ENCODE measurements at regions not wholly inside any gene's neighbourhood (a gene's known extent, or its start where the extent isn't known, plus 50 kb on each side); places are given as distances from the start of the nearest gene placed in this dataset.
"Not testable (repeated sequence)": the region's sequence is repeated elsewhere in the genome, so short reads cannot be mapped to it uniquely, and the experiment has no call there.

GRCh38 chr16:29129458-29130038 is 144.7 kb downstream of the LAT start:
- peak; percentile 53 for DNase-seq (ENCODE audit: low read depth)

DNA sequence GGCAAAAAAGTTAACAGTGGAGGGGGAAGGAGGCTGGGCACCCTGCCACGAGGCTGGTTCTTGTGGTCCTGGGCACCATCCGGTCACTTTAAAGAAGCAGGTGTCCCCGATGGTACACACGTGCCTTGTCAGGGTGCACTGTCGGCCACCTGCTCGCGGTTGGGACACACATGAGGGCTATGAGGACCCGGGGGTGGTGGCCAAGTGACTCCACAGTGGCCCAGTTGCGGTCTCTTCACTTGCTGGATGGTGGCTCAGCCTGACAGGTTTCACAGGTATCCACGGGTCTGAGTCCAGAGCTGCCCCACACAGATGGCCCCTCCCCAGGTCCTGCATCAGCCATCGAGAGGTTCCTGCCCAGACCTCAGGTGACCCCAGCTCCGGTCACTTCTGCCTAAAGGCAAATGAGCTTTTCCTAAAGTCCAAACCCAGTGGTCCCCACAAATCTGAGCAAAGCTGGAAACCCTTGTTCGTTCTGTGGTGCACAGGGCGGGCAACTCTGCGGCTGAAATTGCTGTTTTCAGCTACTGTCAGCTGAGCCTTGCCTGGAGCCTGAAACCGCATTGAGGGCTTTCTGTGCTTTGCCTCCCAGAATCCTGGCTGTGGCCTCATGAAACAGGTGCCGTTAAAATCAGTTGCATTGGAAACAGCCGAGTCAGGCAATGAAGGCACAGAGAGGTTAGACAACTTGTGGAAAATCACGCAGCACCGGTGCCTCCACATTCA is 144.0 kb downstream of the LAT start:
- not testable (repeated sequence) for DNase-seq (ENCODE audit: low read depth)

DNA sequence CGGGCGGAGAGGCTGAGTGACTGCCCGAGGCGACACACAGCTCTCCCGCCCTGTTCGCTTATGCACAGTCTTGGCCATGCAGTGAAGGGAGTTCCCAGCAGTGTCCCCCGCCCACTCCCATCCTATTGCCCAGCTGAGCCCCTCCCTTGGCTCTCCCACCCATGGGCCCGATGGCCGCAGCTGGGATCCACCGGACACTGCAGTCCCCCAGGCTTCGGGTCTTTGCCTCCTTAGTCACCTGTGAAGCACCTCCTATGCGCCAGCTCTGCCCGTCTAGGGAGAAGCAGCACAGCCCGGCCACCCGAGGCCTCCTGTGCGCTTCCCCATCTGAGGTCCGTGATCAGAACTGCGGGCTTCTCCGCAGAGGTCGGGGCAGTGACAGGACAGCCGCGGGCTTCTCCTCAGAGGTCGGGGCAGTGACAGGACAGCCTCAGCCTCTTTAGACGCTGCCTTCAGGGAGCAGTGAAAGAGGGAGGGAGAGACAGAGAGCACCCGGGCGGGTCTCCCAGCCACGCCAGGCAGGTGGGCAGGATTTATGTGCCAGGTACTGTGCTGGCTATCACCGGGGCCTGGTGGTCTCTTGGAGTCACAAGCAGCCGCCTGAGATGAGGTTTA is 143.1 kb downstream of the LAT start:
- DNase-seq (ENCODE audit: low read depth): not testable (repeated sequence)

GRCh38 chr16:29126616-29127015 is 141.8 kb downstream of the LAT start:
- DNase-seq (ENCODE audit: low read depth): no peak

- DNase-seq (ENCODE audit: low read depth): no peak
Measured at GRCh38 chr16:29126057-29126494, 141.2 kb downstream of the LAT start.

GRCh38 chr16:29124828-29125227 is 140.0 kb downstream of the LAT start:
- no peak for DNase-seq (ENCODE audit: low read depth)

DNA sequence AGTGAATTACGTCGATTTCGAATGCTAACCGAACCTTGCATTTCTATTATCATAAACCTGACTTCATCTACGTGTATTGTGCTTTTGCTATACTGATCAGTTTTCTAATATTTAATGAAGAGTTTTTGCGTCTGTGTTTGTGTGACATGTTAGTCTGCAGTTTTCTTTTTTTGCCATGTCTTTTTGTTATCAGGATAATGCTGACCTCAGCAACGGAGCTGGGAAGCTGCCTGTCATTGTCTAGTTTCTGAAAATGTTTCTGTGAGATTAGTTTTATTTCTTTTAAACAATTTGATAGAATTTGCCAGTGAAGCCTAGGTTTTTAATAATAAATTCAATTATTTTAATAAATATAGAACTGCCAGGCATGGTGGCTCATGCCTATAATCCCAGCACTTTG is 139.3 kb downstream of the LAT start:
- not testable (repeated sequence) for DNase-seq (ENCODE audit: low read depth)

GRCh38 chr16:29120680-29121079 is 135.8 kb downstream of the LAT start:
- DNase-seq (ENCODE audit: low read depth): not testable (repeated sequence)

- peak; percentile 78 for DNase-seq (ENCODE audit: low read depth)
Measured at GRCh38 chr16:29118301-29118957, 133.6 kb downstream of the LAT start.

GRCh38 chr16:29117631-29118030 is 132.8 kb downstream of the LAT start:
- no peak for DNase-seq (ENCODE audit: low read depth)

DNA sequence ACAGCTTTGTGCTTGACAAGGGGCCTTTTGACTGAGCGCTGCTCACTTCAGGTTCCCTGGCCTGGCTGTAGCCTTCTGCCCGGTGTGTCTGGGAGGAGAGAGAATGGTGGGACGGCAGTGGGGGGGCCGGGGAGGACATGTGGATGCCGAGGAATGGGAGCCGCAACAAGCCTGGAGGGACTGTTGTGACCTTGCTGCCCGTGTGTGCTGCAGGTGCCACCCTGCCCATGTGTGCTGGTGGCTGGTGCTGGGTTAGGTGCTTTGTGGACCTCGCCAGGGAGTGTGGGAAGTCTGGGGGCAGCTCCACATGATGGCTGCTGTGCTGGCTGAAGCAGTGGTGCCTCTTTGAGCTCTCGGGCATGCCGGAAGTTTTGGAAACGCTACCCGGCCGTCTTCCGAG is 132.1 kb downstream of the LAT start:
- no peak for DNase-seq (ENCODE audit: low read depth)

DNA sequence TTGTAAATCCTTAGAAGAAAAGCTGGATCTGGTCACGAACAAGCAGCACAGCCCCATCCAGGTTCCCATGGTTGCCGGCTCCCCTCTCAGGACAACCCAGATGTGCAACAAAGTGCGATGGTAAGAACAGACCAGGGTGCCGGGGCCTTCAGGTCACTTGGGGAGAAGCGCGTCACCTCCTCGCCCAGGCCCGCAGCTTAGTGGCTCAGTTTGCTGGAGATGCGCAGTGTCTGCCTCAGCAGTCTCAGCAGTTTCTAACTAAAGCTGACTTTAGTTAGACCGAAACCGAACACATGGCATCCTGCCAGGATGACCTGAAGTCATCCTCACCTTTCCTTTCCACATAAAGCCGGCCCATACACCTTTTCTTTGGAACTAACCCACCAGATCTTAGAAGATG is 131.4 kb downstream of the LAT start:
- not testable (repeated sequence) for DNase-seq (ENCODE audit: low read depth)

DNA sequence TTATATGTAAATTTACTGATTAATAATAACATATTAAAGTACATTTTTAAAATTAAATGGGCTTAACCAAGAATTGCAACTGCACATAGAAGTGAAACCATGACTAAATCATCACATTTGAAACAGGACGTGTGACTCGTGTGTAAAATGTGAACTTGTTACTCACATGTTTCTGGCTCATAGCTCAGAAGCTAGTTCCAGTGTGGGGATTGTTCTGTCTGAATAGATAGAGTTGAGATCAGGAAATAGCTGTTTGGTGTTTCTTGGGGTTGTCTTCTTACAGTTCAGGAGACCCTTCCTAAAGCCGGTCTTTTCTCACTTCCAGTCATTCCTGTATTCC is 130.9 kb downstream of the LAT start:
- DNase-seq (ENCODE audit: low read depth): not testable (repeated sequence)

GRCh38 chr16:29114989-29115801 is 130.3 kb downstream of the LAT start:
- peak; percentile 73 for DNase-seq (ENCODE audit: low read depth)

DNA sequence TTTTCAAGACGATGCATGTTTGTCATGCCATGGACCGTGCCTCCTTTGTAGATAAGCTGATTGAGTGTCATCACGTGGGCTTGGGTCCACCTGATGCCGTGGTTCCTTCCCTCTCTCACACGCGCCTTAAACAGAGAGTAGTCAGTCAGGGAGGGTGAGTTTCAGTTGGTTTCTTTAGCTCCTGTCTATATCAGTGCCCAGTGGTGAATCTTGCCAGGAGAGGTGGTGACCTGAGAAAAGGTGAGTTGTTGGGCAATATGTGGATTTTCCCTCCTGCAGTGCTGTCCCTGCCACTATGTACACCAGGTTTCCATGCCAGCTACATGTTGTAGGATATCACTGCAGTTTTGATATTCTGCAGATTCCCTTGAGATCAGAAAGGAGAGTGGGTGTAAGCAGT is 129.7 kb downstream of the LAT start:
- DNase-seq (ENCODE audit: low read depth): no peak

- not testable (repeated sequence) for DNase-seq (ENCODE audit: low read depth)
Measured at GRCh38 chr16:29113446-29113845, 128.6 kb downstream of the LAT start.

DNA sequence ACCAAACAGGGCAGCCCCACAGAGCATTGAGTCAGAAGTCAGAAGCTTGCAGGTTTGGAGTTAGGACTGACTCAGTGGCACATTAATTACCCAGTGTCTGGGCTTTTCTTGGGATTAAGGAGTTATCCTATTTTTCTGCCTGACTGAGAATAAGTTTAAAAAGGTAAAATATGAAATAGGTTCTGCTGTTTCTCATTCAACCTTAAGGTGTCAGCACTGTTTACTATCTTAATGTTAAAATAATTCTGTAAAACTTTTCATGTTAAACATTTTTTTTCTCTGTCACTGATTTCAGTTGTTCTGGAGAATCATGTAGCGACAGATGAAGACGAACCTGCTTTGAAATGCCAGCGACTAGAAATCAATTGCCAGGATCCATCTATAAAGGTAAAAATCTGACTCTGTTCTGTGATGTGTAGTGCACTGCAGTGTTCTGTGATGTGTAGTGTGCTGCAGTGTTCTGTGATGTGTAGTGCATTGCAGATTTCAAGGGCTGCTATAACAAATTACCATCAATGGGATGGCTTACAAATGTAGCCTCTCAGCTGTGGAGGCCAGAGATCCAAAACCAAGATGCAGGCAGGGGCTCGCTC is 128.0 kb downstream of the LAT start:
- no peak for DNase-seq (ENCODE audit: low read depth)

DNA sequence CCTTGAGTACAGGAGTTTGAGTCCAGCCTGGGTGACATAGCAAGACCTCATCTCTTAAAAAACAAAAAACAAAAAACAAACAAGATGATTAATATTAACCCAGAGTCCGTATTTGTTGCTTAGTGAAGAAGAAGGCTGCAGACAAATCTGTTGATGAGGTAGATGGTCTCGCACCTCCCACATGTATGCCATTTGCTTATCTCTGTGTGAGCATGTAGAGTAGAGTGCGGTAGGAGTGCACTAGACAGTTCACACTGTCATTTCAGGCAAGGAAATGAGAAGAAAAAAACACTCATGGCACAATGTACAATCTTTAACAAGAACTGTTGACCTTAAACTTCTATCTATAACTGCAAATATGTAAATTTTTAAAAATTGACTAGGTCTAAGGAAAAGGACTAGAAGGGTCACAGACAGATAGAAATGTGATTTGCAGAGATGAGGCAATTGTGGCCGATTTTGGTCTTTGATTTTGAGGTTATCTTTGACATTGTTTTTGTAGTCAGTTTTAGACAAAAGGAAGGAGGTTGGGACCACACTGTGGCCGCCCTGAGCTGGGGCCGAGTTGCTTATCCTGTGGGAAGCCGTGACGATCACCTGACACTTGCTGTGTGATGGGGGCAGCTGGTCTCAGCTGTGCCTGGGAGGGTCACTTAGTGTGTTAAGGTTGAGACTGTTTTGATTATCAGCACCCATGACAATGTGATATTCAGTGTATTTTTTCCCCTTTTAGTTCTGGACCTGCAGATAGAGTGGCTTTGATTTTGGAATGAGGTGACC is 127.2 kb downstream of the LAT start:
- not testable (repeated sequence) for DNase-seq (ENCODE audit: low read depth)

DNA sequence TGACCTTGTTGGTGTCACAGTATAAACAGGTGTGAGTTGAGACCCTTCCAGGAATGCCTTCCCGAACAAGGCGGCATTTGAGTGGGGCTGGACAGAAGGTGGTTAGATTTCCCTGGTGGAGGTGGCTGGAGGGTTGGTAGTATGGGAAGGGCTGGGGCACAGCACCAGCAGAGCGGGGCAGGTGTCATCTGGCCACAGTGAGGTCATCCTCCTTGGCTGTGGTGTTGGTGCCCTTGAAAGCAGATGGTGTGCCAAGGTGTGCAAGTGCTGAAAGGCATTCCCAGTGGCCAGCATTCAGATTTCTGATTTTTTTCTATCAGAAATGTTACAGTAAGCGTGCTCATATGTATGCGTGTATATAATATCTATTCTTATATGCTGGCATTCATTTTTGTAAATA is 126.6 kb downstream of the LAT start:
- DNase-seq (ENCODE audit: low read depth): no peak

- DNase-seq (ENCODE audit: low read depth): not testable (repeated sequence)
Measured at GRCh38 chr16:29108625-29109169, 123.8 kb downstream of the LAT start.

GRCh38 chr16:29107299-29107698 is 122.4 kb downstream of the LAT start:
- no peak for DNase-seq (ENCODE audit: low read depth)

Measured in amniotic epithelial cell (primary cell).